GM19351 (cell line): ENCODE measurements at regions not wholly inside any gene's neighbourhood (a gene's known extent, or its start where the extent isn't known, plus 50 kb on each side); places are given as distances from the start of the nearest gene placed in this dataset.
A peak's percentile ranks its signal among the peaks of the same experiment; 100 is the strongest.

ENCODE experiments used
- ATAC-seq: cut with Tn5 transposase; IDR thresholded peaks from one replicate; pipeline ENCODE4 v1.9.1; 2021; ENCODE audit warnings: mild to moderate bottlenecking, moderate library complexity; ENCODE audit not compliant: unreplicated experiment

GRCh38 chr2:126748188-126748760 is 92.3 kb downstream of the GYPC start:
- no peak for ATAC-seq

- ATAC-seq, result no peak
These were observed 93.1 kb downstream of the GYPC start for GRCh38 chr2:126748929-126749518.

GRCh38 chr2:126749537-126749936 is 93.6 kb downstream of the GYPC start:
- ATAC-seq, result peak; percentile 64

- no peak for ATAC-seq
These were observed 94.5 kb downstream of the GYPC start for GRCh38 chr2:126750506-126750905.

- ATAC-seq, result no peak
These were observed 95.5 kb downstream of the GYPC start for GRCh38 chr2:126751477-126751876.

- ATAC-seq, result no peak
These were observed 96.9 kb downstream of the GYPC start for GRCh38 chr2:126752876-126753275.

GRCh38 chr2:126753501-126754212 is 97.7 kb downstream of the GYPC start:
- no peak for ATAC-seq

GRCh38 chr2:126754240-126755004 is 98.5 kb downstream of the GYPC start:
- ATAC-seq, result no peak

GRCh38 chr2:126756125-126756524 is 100.2 kb downstream of the GYPC start:
- no peak for ATAC-seq

GRCh38 chr2:126761256-126761980 is 105.5 kb downstream of the GYPC start:
- no peak for ATAC-seq

- ATAC-seq, result peak; percentile 79
These were observed 106.3 kb downstream of the GYPC start for GRCh38 chr2:126761981-126762878.

- no peak for ATAC-seq
These were observed 108.8 kb downstream of the GYPC start for GRCh38 chr2:126764686-126765265.

GRCh38 chr2:126765395-126765794 is 109.4 kb downstream of the GYPC start:
- ATAC-seq, result no peak

GRCh38 chr2:126766295-126766968 is 110.5 kb downstream of the GYPC start:
- no peak for ATAC-seq

- ATAC-seq, result no peak
These were observed 111.0 kb downstream of the GYPC start for GRCh38 chr2:126766969-126767296.

- no peak for ATAC-seq
These were observed 113.2 kb downstream of the GYPC start for GRCh38 chr2:126769118-126769517.

GRCh38 chr2:126770466-126770865 is 114.5 kb downstream of the GYPC start:
- no peak for ATAC-seq

- no peak for ATAC-seq
These were observed 115.1 kb downstream of the GYPC start for GRCh38 chr2:126771094-126771493.

- ATAC-seq, result no peak
These were observed 115.7 kb downstream of the GYPC start for GRCh38 chr2:126771501-126772195.
